WERI-Rb-1 (cell line): ENCODE measurements at regions not wholly inside any gene's neighbourhood (a gene's known extent, or its start where the extent isn't known, plus 50 kb on each side); places are given as distances from the start of the nearest gene placed in this dataset.

Experiments used
- DNase-seq: peaks from one replicate; pipeline ENCODE4 v3.0.0-alpha.2; 2020
- H3K27ac ChIP-seq: fragments of 250-450 bp; sonication (Bioruptor Pico); 2 replicates; pipeline ENCODE4 v1.5.1; 2020; ENCODE audit warnings: mild to moderate bottlenecking, moderate library complexity
- H3K27me3 ChIP-seq: fragments of 250-450 bp; sonication (Bioruptor Pico); 2 replicates; pipeline ENCODE4 v1.5.1; 2021; ENCODE audit warnings: mild to moderate bottlenecking, low read depth, moderate library complexity; ENCODE audit not compliant: insufficient read depth, severe bottlenecking
- H3K36me3 ChIP-seq: fragments of 250-450 bp; sonication (Bioruptor Pico); 2 replicates; pipeline ENCODE4 v1.5.1; 2020; ENCODE audit warnings: mild to moderate bottlenecking, moderate library complexity
- H3K4me3 ChIP-seq: 2 replicates; pipeline ENCODE4 v1.5.1; 2011; ENCODE audit warnings: low read depth, mild to moderate bottlenecking, control low read depth, low read length
- H3K9me3 ChIP-seq: fragments of 250-450 bp; sonication (Bioruptor Pico); 2 replicates; pipeline ENCODE4 v1.5.1; 2021; ENCODE audit warnings: mild to moderate bottlenecking, moderate library complexity; ENCODE audit not compliant: severe bottlenecking
- CTCF ChIP-seq: IDR thresholded peaks from 2 replicates; pipeline ENCODE4 v1.5.1; 2011; ENCODE audit warnings: low read depth, mild to moderate bottlenecking, control low read depth, inconsistent platforms, low read length

GRCh38 chr21:14785679-14786078 lies 239.6 kb upstream of the SAMSN1 start:
- DNase-seq: no peak
- H3K27me3 ChIP-seq: no peaks in the 10 kb centered on the region
- no peaks in the 10 kb centered on the region for H3K36me3 ChIP-seq
- no peak overlapping the region for H3K27ac ChIP-seq
- H3K9me3 ChIP-seq: no peaks in the 10 kb centered on the region
- TF ChIP-seq CTCF: no peak
- H3K4me3 ChIP-seq: no peak overlapping the region

- peak; percentile 76 for DNase-seq
- H3K9me3 ChIP-seq: peaks cover under 1% of the 10 kb centered on the region
- no peaks in the 10 kb centered on the region for H3K27me3 ChIP-seq
- no peaks in the 10 kb centered on the region for H3K36me3 ChIP-seq
- no peak overlapping the region for H3K27ac ChIP-seq
- no peak overlapping the region for H3K4me3 ChIP-seq
- TF ChIP-seq CTCF: peak; percentile 60
Observed at GRCh38 chr21:14773777-14774345, 227.7 kb upstream of the SAMSN1 start.

- Histone ChIP-seq H3K36me3 (no peaks in the 10 kb centered on the region), H3K4me3 (no peak overlapping the region), H3K27ac (peak overlapping the region; percentile 28; the same call in 1 of the 2 replicates), H3K27me3 (no peaks in the 10 kb centered on the region), H3K9me3 (no peaks in the 10 kb centered on the region)
- no peak for TF ChIP-seq CTCF
- no peak for DNase-seq
Observed at GRCh38 chr21:14771593-14771992, 225.5 kb upstream of the SAMSN1 start.

GRCh38 chr21:14768042-14768441 lies 221.9 kb upstream of the SAMSN1 start:
- Histone ChIP-seq H3K4me3 (no peak overlapping the region), H3K27me3 (no peaks in the 10 kb centered on the region), H3K9me3 (no peaks in the 10 kb centered on the region), H3K36me3 (no peaks in the 10 kb centered on the region), H3K27ac (no peak overlapping the region)
- TF ChIP-seq CTCF: no peak
- no peak for DNase-seq

- Histone ChIP-seq H3K36me3 (no peaks in the 10 kb centered on the region), H3K4me3 (no peak overlapping the region), H3K9me3 (no peaks in the 10 kb centered on the region), H3K27ac (no peak overlapping the region), H3K27me3 (no peaks in the 10 kb centered on the region)
- no peak for TF ChIP-seq CTCF
- no peak for DNase-seq
Observed at GRCh38 chr21:14767192-14767852, 221.2 kb upstream of the SAMSN1 start.

- Histone ChIP-seq H3K27me3 (no peaks in the 10 kb centered on the region), H3K36me3 (no peaks in the 10 kb centered on the region), H3K4me3 (no peak overlapping the region), H3K27ac (no peak overlapping the region), H3K9me3 (no peaks in the 10 kb centered on the region)
- TF ChIP-seq CTCF: no peak
- peak; percentile 9 for DNase-seq
Observed at GRCh38 chr21:14766241-14766640, 220.1 kb upstream of the SAMSN1 start.
